Activated naive CD4-positive, alpha-beta T cell treated with anti-CD3 and anti-CD28 coated beads for 36 hours (primary cell): ENCODE measurements at regions not wholly inside any gene's neighbourhood (a gene's known extent, or its start where the extent isn't known, plus 50 kb on each side); places are given as distances from the start of the nearest gene placed in this dataset.

ENCODE experiments used
- CTCF ChIA-PET: fragments of 350-600 bp; sonication (Branson Sonifier 250); formaldehyde crosslinking; loops from one replicate; lab custom pipeline; 2021; ENCODE audit warnings: antibody characterized with exemption; lab: Charles Lee
- DNase-seq: peaks from one replicate; pipeline ENCODE4 v3.0.0-alpha.2; 2020
- H3K27ac Mint-ChIP-seq: one replicate; pipeline ENCODE4 v1.8.0; 2021; ENCODE audit warnings: mild to moderate bottlenecking, mixed read lengths
- H3K27me3 Mint-ChIP-seq: one replicate; pipeline ENCODE4 v1.8.0; 2021; ENCODE audit warnings: low read depth, mixed read lengths
- H3K36me3 Mint-ChIP-seq: one replicate; pipeline ENCODE4 v1.8.0; 2021; ENCODE audit warnings: low read depth, mixed read lengths
- H3K4me1 Mint-ChIP-seq: one replicate; pipeline ENCODE4 v1.8.0; 2021; ENCODE audit warnings: low read depth, mixed read lengths
- H3K4me3 Mint-ChIP-seq: one replicate; pipeline ENCODE4 v1.8.0; 2021; ENCODE audit warnings: mild to moderate bottlenecking, moderate library complexity, mixed read lengths
- H3K9me3 Mint-ChIP-seq: one replicate; pipeline ENCODE4 v1.8.0; 2021; ENCODE audit warnings: mixed read lengths
- intact Hi-C: fragments of 100-400 bp; cut with micrococcal nuclease; formaldehyde crosslinking; loops from one replicate; pipeline ENCODE4 v1.15.1; 2023

DNA sequence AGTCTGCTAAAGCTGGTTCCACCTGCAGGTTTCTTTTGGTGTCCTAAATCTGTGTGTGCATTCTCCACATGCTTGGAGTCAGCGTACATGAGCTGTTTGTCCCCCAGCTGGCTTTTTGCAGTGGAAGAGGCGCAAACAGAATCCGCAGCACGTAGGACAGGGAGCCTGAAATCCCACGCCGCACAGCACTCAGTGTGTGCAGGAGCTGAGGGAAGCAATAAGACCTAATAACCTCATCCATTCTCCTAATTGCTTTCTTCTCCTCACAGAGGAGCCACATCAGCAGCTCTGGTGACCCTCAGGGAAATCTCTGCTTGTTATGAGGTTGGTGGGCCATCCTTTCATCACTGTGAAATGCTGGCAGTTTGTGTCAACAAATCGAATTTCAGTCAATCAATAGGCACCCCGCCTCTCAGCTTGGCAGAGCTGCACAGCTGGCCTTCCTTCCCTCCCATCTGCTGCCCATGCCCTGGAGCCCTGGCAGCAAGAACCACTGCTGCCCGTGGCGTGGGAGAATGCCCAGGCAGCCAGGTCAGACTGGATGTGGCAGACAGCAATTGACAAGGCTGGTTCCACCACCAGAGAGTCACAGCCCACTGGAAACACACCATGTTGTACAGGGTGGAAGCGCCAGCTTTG is 136.7 kb downstream of the ZDHHC20 start:
- H3K4me1 Mint-ChIP-seq: peaks cover 12% of the 10 kb centered on the region
- H3K36me3 Mint-ChIP-seq: peaks cover 5% of the 10 kb centered on the region
- CTCF ChIA-PET: no interaction called here
- no peaks in the 10 kb centered on the region for H3K9me3 Mint-ChIP-seq
- no peak for DNase-seq
- H3K27ac Mint-ChIP-seq: no peak overlapping the region
- intact Hi-C loops: no loop called here
- no peaks in the 10 kb centered on the region for H3K27me3 Mint-ChIP-seq
- no peak overlapping the region for H3K4me3 Mint-ChIP-seq
